NB4 (cell line): ENCODE measurements at regions not wholly inside any gene's neighbourhood (a gene's known extent, or its start where the extent isn't known, plus 50 kb on each side); places are given as distances from the start of the nearest gene placed in this dataset.

ENCODE experiments used
- CTCF ChIP-seq: IDR thresholded peaks from one replicate; pipeline ENCODE4 v1.5.1; 2012; ENCODE audit warnings: low read depth, low read length
- MAX ChIP-seq: IDR thresholded peaks from 2 replicates; pipeline ENCODE4 v1.6.1; 2011; ENCODE audit warnings: low read depth, low read length
- POLR2A ChIP-seq: IDR thresholded peaks from 2 replicates; pipeline ENCODE4 v1.6.1; 2011; ENCODE audit warnings: mild to moderate bottlenecking; ENCODE audit not compliant: insufficient read length; ENCODE audit errors: extremely low read depth

DNA sequence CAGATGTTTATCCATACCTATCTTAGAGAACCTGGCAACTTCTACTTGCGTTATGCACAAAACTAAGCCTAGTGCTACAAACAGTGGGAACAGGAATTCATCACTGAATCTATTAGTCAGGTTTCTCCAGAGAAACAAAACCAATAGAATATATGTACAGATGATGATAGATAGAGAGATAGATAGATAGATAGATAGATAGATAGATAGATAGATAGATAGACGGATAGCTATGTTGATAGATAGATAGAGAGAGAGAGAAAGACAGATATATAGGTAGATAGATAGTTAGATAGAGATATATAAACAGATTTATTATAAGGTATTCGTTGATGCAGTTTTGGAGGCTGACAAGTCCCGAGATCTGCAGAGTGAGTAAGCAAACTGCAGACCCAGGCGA is 495.6 kb downstream of the TMEM114 start:
- TF ChIP-seq CTCF (no peak), MAX (no peak), POLR2A (no peak)
